Activated CD8-positive, alpha-beta T cell treated with anti-CD3 and anti-CD28 coated beads for 36 hours (primary cell): ENCODE measurements at regions not wholly inside any gene's neighbourhood (a gene's known extent, or its start where the extent isn't known, plus 50 kb on each side); places are given as distances from the start of the nearest gene placed in this dataset.

Experiments
- ATAC-seq: fragments of 200-7000 bp; cut with Tn5 transposase; one replicate; pipeline ENCODE4 v1.10.0; 2021; ENCODE audit warnings: mild to moderate bottlenecking, moderate library complexity
- CTCF ChIA-PET: fragments of 350-600 bp; sonication (Branson Sonifier 250); formaldehyde crosslinking; loops from one replicate; lab custom pipeline; 2021; ENCODE audit warnings: antibody characterized with exemption; lab: Charles Lee
- POLR2A ChIA-PET: fragments of 350-600 bp; sonication (Branson Sonifier 250); formaldehyde crosslinking; loops from one replicate; lab custom pipeline; 2021; ENCODE audit warnings: antibody characterized with exemption; lab: Charles Lee
- DNase-seq: peaks from one replicate; pipeline ENCODE4 v3.0.0-alpha.2; 2020
- H3K27ac Mint-ChIP-seq: one replicate; pipeline ENCODE4 v1.8.0; 2021; ENCODE audit warnings: mild to moderate bottlenecking, mixed read lengths
- H3K27me3 Mint-ChIP-seq: one replicate; pipeline ENCODE4 v1.8.0; 2021; ENCODE audit warnings: mixed read lengths
- H3K36me3 Mint-ChIP-seq: one replicate; pipeline ENCODE4 v1.8.0; 2021; ENCODE audit warnings: low read depth, mixed read lengths
- H3K4me1 Mint-ChIP-seq: one replicate; pipeline ENCODE4 v1.8.0; 2021; ENCODE audit warnings: low read depth, mixed read lengths
- H3K4me3 Mint-ChIP-seq: one replicate; pipeline ENCODE4 v1.8.0; 2021; ENCODE audit warnings: mild to moderate bottlenecking, moderate library complexity, mixed read lengths
- H3K9me3 Mint-ChIP-seq: one replicate; pipeline ENCODE4 v1.8.0; 2021; ENCODE audit warnings: mixed read lengths
- CTCF ChIP-seq: fragments of 200-600 bp; IDR thresholded peaks from one replicate; pipeline ENCODE4 v1.8.0; 2022; ENCODE audit warnings: antibody characterized with exemption, mild to moderate bottlenecking
- intact Hi-C: fragments of 100-400 bp; cut with micrococcal nuclease; formaldehyde crosslinking; loops from one replicate; pipeline ENCODE4 v1.10.0; 2022

GRCh38 chr14:71424941-71425340 is 507.3 kb upstream of the RGS6 start:
- intact Hi-C loops, result no loop called here
- DNase-seq, result no peak
- H3K4me1 Mint-ChIP-seq, result peaks cover 18% of the 10 kb centered on the region
- peaks cover 31% of the 10 kb centered on the region for H3K9me3 Mint-ChIP-seq
- ATAC-seq, result no peak
- no peak for TF ChIP-seq CTCF
- H3K27ac Mint-ChIP-seq, result no peak overlapping the region
- peaks cover 50% of the 10 kb centered on the region for H3K36me3 Mint-ChIP-seq
- POLR2A ChIA-PET, result no interaction called here
- no peak overlapping the region for H3K4me3 Mint-ChIP-seq
- CTCF ChIA-PET, result no interaction called here
- H3K27me3 Mint-ChIP-seq, result no peaks in the 10 kb centered on the region

- CTCF ChIA-PET, result no interaction called here
- no peak for DNase-seq
- Mint-ChIP-seq H3K4me3 (no peak overlapping the region), H3K27ac (no peak overlapping the region), H3K9me3 (peaks cover 31% of the 10 kb centered on the region), H3K27me3 (no peaks in the 10 kb centered on the region), H3K4me1 (peaks cover 26% of the 10 kb centered on the region), H3K36me3 (peaks cover 47% of the 10 kb centered on the region)
- no peak for ATAC-seq
- intact Hi-C loops, result no loop called here
- TF ChIP-seq CTCF, result no peak
- POLR2A ChIA-PET, result interaction anchor here (0.6 kb wide), 1 partner anchor 308 kb away, joined by 3 read pairs; no protein-coding TSS in a partner anchor
These were observed 506.2 kb upstream of the RGS6 start for GRCh38 chr14:71426001-71426400.

- no peak overlapping the region for H3K4me3 Mint-ChIP-seq
- intact Hi-C loops, result no loop called here
- DNase-seq, result no peak
- H3K4me1 Mint-ChIP-seq, result peaks cover 21% of the 10 kb centered on the region
- no peak for ATAC-seq
- H3K27ac Mint-ChIP-seq, result no peak overlapping the region
- peaks cover 16% of the 10 kb centered on the region for H3K9me3 Mint-ChIP-seq
- no peak for TF ChIP-seq CTCF
- no peaks in the 10 kb centered on the region for H3K27me3 Mint-ChIP-seq
- ChIA-PET POLR2A (no interaction called here), CTCF (interaction anchor here (1.0 kb wide), 1 partner anchor 326 kb away, joined by 3 read pairs; no protein-coding TSS in a partner anchor)
- H3K36me3 Mint-ChIP-seq, result peaks cover 34% of the 10 kb centered on the region
These were observed 502.3 kb upstream of the RGS6 start for GRCh38 chr14:71429902-71430301.

- POLR2A ChIA-PET, result no interaction called here
- peaks cover 12% of the 10 kb centered on the region for H3K9me3 Mint-ChIP-seq
- DNase-seq, result no peak
- H3K4me1 Mint-ChIP-seq, result peaks cover 18% of the 10 kb centered on the region
- H3K27me3 Mint-ChIP-seq, result no peaks in the 10 kb centered on the region
- no peak overlapping the region for H3K4me3 Mint-ChIP-seq
- no peak overlapping the region for H3K27ac Mint-ChIP-seq
- CTCF ChIA-PET, result interaction anchor here (1.0 kb wide), 1 partner anchor 326 kb away, joined by 3 read pairs; no protein-coding TSS in a partner anchor
- intact Hi-C loops, result no loop called here
- H3K36me3 Mint-ChIP-seq, result peaks cover 30% of the 10 kb centered on the region
- no peak for ATAC-seq
- no peak for TF ChIP-seq CTCF
These were observed 501.9 kb upstream of the RGS6 start for GRCh38 chr14:71430321-71430677.

GRCh38 chr14:71430678-71431376 is 501.4 kb upstream of the RGS6 start:
- no peak for ATAC-seq
- CTCF ChIA-PET, result no interaction called here
- H3K9me3 Mint-ChIP-seq, result peaks cover 9% of the 10 kb centered on the region
- intact Hi-C loops, result no loop called here
- H3K4me1 Mint-ChIP-seq, result peaks cover 18% of the 10 kb centered on the region
- H3K27ac Mint-ChIP-seq, result no peak overlapping the region
- no peak overlapping the region for H3K4me3 Mint-ChIP-seq
- peaks cover 30% of the 10 kb centered on the region for H3K36me3 Mint-ChIP-seq
- POLR2A ChIA-PET, result no interaction called here
- DNase-seq, result no peak
- no peak for TF ChIP-seq CTCF
- H3K27me3 Mint-ChIP-seq, result no peaks in the 10 kb centered on the region
